NCI-H1105 (cell line): ENCODE measurements at regions not wholly inside any gene's neighbourhood (a gene's known extent, or its start where the extent isn't known, plus 50 kb on each side); places are given as distances from the start of the nearest gene placed in this dataset.

ENCODE experiments used
- DNase-seq: peaks from one replicate; lab custom pipeline; 2025; lab: John Stamatoyannopoulos, UW

- no peak for DNase-seq
These were observed 442.2 kb downstream of the TCERG1L start for GRCh38 chr10:130869179-130869841.

- no peak for DNase-seq
These were observed 440.1 kb downstream of the TCERG1L start for GRCh38 chr10:130871406-130871805.

GRCh38 chr10:130873636-130874035 is 437.9 kb downstream of the TCERG1L start:
- DNase-seq: no peak

- no peak for DNase-seq
These were observed 436.4 kb downstream of the TCERG1L start for GRCh38 chr10:130875116-130875515.

- DNase-seq: no peak
These were observed 435.5 kb downstream of the TCERG1L start for GRCh38 chr10:130875897-130876472.

- DNase-seq: no peak
These were observed 434.4 kb downstream of the TCERG1L start for GRCh38 chr10:130877126-130877525.

- DNase-seq: no peak
These were observed 433.4 kb downstream of the TCERG1L start for GRCh38 chr10:130878131-130878530.

- no peak for DNase-seq
These were observed 428.6 kb downstream of the TCERG1L start for GRCh38 chr10:130882906-130883305.

- DNase-seq: no peak
These were observed 427.1 kb downstream of the TCERG1L start for GRCh38 chr10:130884456-130884855.

GRCh38 chr10:130885021-130885655 is 426.4 kb downstream of the TCERG1L start:
- no peak for DNase-seq

- no peak for DNase-seq
These were observed 424.4 kb downstream of the TCERG1L start for GRCh38 chr10:130887170-130887569.

- DNase-seq: no peak
These were observed 423.0 kb downstream of the TCERG1L start for GRCh38 chr10:130888493-130888892.

GRCh38 chr10:130889240-130889639 is 422.3 kb downstream of the TCERG1L start:
- no peak for DNase-seq

- DNase-seq: no peak
These were observed 421.7 kb downstream of the TCERG1L start for GRCh38 chr10:130889780-130890179.

GRCh38 chr10:130891066-130891465 is 420.5 kb downstream of the TCERG1L start:
- DNase-seq: no peak

- DNase-seq: no peak
These were observed 417.1 kb downstream of the TCERG1L start for GRCh38 chr10:130894471-130894870.

- DNase-seq: no peak
These were observed 416.4 kb downstream of the TCERG1L start for GRCh38 chr10:130895161-130895560.

- DNase-seq: no peak
These were observed 413.7 kb downstream of the TCERG1L start for GRCh38 chr10:130897815-130898214.

GRCh38 chr10:130898381-130898780 is 413.1 kb downstream of the TCERG1L start:
- no peak for DNase-seq

GRCh38 chr10:130899856-130900255 is 411.7 kb downstream of the TCERG1L start:
- DNase-seq: no peak

GRCh38 chr10:130900441-130901160 is 410.9 kb downstream of the TCERG1L start:
- DNase-seq: no peak

GRCh38 chr10:130901311-130902165 is 410.0 kb downstream of the TCERG1L start:
- DNase-seq: no peak
